ENCODE measurements at regions not wholly inside any gene's neighbourhood (a gene's known extent, or its start where the extent isn't known, plus 50 kb on each side); places are given as distances from the start of the nearest gene placed in this dataset.

- Histone ChIP-seq H3K18ac (ENCODE audit: insufficient read length, low read depth, low read length) (no peak overlapping the region), H3K4me1 (ENCODE audit: insufficient read depth, low read length) (no peaks in the 10 kb centered on the region), H2BK120ac (ENCODE audit: low read depth, low read length, poor library complexity, severe bottlenecking) (no peak overlapping the region), H3K79me1 (ENCODE audit: insufficient read depth, low read depth, low read length, poor library complexity, severe bottlenecking) (no peaks in the 10 kb centered on the region), H2BK20ac (ENCODE audit: low read depth, low read length, poor library complexity, severe bottlenecking) (no peak overlapping the region), H3K23me2 (ENCODE audit: insufficient read length, low read depth, low read length, poor library complexity, severe bottlenecking) (no peaks in the 10 kb centered on the region), H2AFZ (ENCODE audit: low read length) (no peak overlapping the region), H4K5ac (ENCODE audit: insufficient read length, low read depth, low read length) (no peak overlapping the region), H3K4me2 (ENCODE audit: insufficient read depth, insufficient read length, low read length) (no peak overlapping the region), H3K23ac (ENCODE audit: insufficient read length, low read depth, low read length) (no peak overlapping the region), H2BK12ac (ENCODE audit: insufficient read length, low read depth, low read length) (no peak overlapping the region), H3K9me3 (ENCODE audit: control insufficient read depth, low read depth, low read length) (no peaks in the 10 kb centered on the region), H3K9ac (ENCODE audit: extremely low read depth, insufficient read length, low read length) (no peak overlapping the region), H3K27ac (ENCODE audit: insufficient read length, low read depth, low read length) (no peak overlapping the region), H3K4ac (ENCODE audit: low read depth, low read length) (no peak overlapping the region), H3K27me3 (ENCODE audit: insufficient read depth, low read length) (no peaks in the 10 kb centered on the region), H3K79me2 (ENCODE audit: insufficient read depth, low read length) (no peaks in the 10 kb centered on the region), H4K8ac (replicated peaks; ENCODE audit: insufficient read length, low read depth, low read length) (no peak overlapping the region), H4K91ac (ENCODE audit: insufficient read length, low read depth, low read length) (no peak overlapping the region), H4K20me1 (ENCODE audit: control insufficient read depth, insufficient read depth, insufficient read length) (no peaks in the 10 kb centered on the region), H3T11ph (ENCODE audit: low read length) (no peak overlapping the region), H3K14ac (ENCODE audit: insufficient read depth, low read length) (no peak overlapping the region), H2BK15ac (ENCODE audit: low read depth, low read length) (no peak overlapping the region), H2AK5ac (ENCODE audit: insufficient read length, low read length) (no peak overlapping the region), H3K56ac (ENCODE audit: insufficient read length, low read depth, low read length) (no peak overlapping the region), H2BK5ac (ENCODE audit: insufficient read length, low read length) (no peak overlapping the region)
- DNase-seq = no peak
- Mint-ChIP-seq H3K27me3 (ENCODE audit: low read depth) (no peaks in the 10 kb centered on the region), H3K27ac (no peak overlapping the region), H3K4me1 (no peaks in the 10 kb centered on the region), H3K9me3 (peaks cover 0 to 4% of the 10 kb centered on the region in 2 experiments; a peak in 1 of 5 replicates), H3K4me3 (no peak overlapping the region), H3K36me3 (ENCODE audit: insufficient read depth in 1 of 3, low read depth in 3 of 3) (0 out of 7 replicates have a peak, but pooled peaks cover 0 to 3% (median 0%) of the 10 kb centered on the region in 3 experiments)
- TF ChIP-seq, protein P1, sequence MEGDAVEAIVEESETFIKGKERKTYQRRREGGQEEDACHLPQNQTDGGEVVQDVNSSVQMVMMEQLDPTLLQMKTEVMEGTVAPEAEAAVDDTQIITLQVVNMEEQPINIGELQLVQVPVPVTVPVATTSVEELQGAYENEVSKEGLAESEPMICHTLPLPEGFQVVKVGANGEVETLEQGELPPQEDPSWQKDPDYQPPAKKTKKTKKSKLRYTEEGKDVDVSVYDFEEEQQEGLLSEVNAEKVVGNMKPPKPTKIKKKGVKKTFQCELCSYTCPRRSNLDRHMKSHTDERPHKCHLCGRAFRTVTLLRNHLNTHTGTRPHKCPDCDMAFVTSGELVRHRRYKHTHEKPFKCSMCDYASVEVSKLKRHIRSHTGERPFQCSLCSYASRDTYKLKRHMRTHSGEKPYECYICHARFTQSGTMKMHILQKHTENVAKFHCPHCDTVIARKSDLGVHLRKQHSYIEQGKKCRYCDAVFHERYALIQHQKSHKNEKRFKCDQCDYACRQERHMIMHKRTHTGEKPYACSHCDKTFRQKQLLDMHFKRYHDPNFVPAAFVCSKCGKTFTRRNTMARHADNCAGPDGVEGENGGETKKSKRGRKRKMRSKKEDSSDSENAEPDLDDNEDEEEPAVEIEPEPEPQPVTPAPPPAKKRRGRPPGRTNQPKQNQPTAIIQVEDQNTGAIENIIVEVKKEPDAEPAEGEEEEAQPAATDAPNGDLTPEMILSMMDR (conservative IDR thresholded peaks at IDR 0.05) = no peak
- no CpG with 5 or more reads among the region's 5 CpGs for WGBS (ENCODE audit: extremely low coverage, insufficient read length, low lambda C conversion rate)
Observed at GRCh38 chr2:77937366-77937765, 415.2 kb upstream of the LRRTM4 start.

Measured in H9 (cell line).